KMS-11 (cell line): ENCODE measurements at regions not wholly inside any gene's neighbourhood (a gene's known extent, or its start where the extent isn't known, plus 50 kb on each side); places are given as distances from the start of the nearest gene placed in this dataset.

Experiments used
- H2AFZ ChIP-seq: fragments of 200-600 bp; sonication (generic); 2 replicates; pipeline ENCODE4 v1.6.1; 2016; ENCODE audit warnings: antibody characterized with exemption, mixed run types, low read depth
- H3K27ac ChIP-seq: fragments of 200-600 bp; sonication (generic); 2 replicates; pipeline ENCODE4 v1.6.1; 2016; ENCODE audit warnings: mild to moderate bottlenecking, mixed run types
- H3K27me3 ChIP-seq: fragments of 200-600 bp; sonication (generic); 2 replicates; pipeline ENCODE4 v1.6.1; 2017; ENCODE audit warnings: mild to moderate bottlenecking, low read depth, mixed run types, moderate library complexity; ENCODE audit not compliant: insufficient read depth
- H3K36me3 ChIP-seq: fragments of 200-600 bp; sonication (generic); 2 replicates; pipeline ENCODE4 v1.6.1; 2017; ENCODE audit warnings: mild to moderate bottlenecking, mixed run types; ENCODE audit not compliant: insufficient read depth
- H3K4me1 ChIP-seq: fragments of 200-600 bp; sonication (generic); 2 replicates; pipeline ENCODE4 v1.6.1; 2016; ENCODE audit warnings: mild to moderate bottlenecking, low read depth, mixed run types; ENCODE audit not compliant: poor library complexity, severe bottlenecking
- H3K4me2 ChIP-seq: fragments of 200-600 bp; sonication (generic); 2 replicates; pipeline ENCODE4 v1.7.0; 2016; ENCODE audit warnings: mild to moderate bottlenecking, mixed run types
- H3K4me3 ChIP-seq: fragments of 200-600 bp; sonication (generic); IDR thresholded peaks from 2 replicates; pipeline ENCODE4 v1.6.1; 2017; ENCODE audit warnings: low read depth, low read length, mixed read lengths; ENCODE audit not compliant: insufficient read depth
- H3K79me2 ChIP-seq: fragments of 200-600 bp; sonication (generic); 2 replicates; pipeline ENCODE4 v1.6.1; 2016; ENCODE audit warnings: low read depth, mixed run types; ENCODE audit not compliant: insufficient read depth
- H3K9ac ChIP-seq: fragments of 200-600 bp; sonication (generic); 2 replicates; pipeline ENCODE4 v1.6.1; 2016; ENCODE audit warnings: mild to moderate bottlenecking, mixed run types
- H4K20me1 ChIP-seq: fragments of 200-600 bp; sonication (generic); 2 replicates; pipeline ENCODE4 v1.6.1; 2016; ENCODE audit warnings: mild to moderate bottlenecking, mixed run types; ENCODE audit not compliant: insufficient read depth
- TF ChIP-seq, protein P1 (sequence below): fragments of 200-600 bp; sonication (generic); conservative IDR thresholded peaks from 2 replicates; pipeline ENCODE4 v1.6.1; 2017; ENCODE audit warnings: low read depth, mild to moderate bottlenecking, antibody characterized with exemption, low read length, moderate library complexity, mixed read lengths

DNA sequence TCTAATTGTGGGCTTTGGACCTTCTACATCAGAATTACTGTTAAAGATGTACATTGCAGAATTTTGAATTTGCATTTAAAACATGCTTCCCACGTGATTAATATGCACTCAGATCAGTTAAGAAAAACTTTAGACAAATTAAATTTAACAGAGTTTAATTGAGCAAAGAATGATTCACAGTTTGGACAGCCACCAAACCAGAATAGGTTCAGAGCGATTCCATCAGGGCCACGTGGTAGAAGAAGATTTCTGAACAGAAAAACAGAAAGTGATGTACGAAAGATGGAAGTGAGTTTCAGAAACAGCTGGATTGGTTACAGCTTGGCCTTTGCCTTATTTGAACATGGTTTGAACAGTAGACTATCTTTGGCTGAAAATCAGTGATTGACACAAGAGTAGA is 704.2 kb upstream of the MAP3K7 start:
- Histone ChIP-seq H3K4me3 (no peak overlapping the region), H3K4me2 (no peak overlapping the region), H3K36me3 (no peaks in the 10 kb centered on the region), H3K79me2 (no peaks in the 10 kb centered on the region), H4K20me1 (no peaks in the 10 kb centered on the region), H3K27me3 (no peaks in the 10 kb centered on the region), H3K9ac (no peak overlapping the region), H3K27ac (no peak overlapping the region), H2AFZ (no peak overlapping the region), H3K4me1 (no peaks in the 10 kb centered on the region)
- TF ChIP-seq, protein P1, sequence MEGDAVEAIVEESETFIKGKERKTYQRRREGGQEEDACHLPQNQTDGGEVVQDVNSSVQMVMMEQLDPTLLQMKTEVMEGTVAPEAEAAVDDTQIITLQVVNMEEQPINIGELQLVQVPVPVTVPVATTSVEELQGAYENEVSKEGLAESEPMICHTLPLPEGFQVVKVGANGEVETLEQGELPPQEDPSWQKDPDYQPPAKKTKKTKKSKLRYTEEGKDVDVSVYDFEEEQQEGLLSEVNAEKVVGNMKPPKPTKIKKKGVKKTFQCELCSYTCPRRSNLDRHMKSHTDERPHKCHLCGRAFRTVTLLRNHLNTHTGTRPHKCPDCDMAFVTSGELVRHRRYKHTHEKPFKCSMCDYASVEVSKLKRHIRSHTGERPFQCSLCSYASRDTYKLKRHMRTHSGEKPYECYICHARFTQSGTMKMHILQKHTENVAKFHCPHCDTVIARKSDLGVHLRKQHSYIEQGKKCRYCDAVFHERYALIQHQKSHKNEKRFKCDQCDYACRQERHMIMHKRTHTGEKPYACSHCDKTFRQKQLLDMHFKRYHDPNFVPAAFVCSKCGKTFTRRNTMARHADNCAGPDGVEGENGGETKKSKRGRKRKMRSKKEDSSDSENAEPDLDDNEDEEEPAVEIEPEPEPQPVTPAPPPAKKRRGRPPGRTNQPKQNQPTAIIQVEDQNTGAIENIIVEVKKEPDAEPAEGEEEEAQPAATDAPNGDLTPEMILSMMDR: no peak

DNA sequence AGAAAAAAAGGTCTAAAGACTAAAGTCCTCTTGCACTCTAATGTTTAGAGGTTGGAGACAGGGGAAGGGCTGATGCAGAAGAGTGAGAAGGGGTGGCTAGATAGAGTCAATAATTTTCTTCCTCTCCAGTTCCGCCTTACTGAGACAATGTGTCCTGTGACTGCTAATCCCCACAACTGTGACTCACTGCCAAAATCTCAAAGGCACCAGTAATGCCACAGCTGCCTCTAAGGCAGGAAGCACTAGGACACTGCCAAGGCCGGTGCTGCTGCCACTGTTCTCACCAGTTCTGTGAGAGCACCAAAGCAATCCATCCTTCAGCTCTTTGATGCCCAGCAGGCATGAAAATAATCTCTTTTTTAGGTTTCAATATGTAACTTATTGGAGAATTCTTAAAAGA is 701.9 kb upstream of the MAP3K7 start:
- Histone ChIP-seq H3K27ac (no peak overlapping the region), H3K4me2 (no peak overlapping the region), H3K36me3 (no peaks in the 10 kb centered on the region), H3K27me3 (no peaks in the 10 kb centered on the region), H4K20me1 (no peaks in the 10 kb centered on the region), H3K4me1 (no peaks in the 10 kb centered on the region), H3K4me3 (no peak overlapping the region), H2AFZ (no peak overlapping the region), H3K9ac (no peak overlapping the region), H3K79me2 (no peaks in the 10 kb centered on the region)
- TF ChIP-seq, protein P1: no peak

DNA sequence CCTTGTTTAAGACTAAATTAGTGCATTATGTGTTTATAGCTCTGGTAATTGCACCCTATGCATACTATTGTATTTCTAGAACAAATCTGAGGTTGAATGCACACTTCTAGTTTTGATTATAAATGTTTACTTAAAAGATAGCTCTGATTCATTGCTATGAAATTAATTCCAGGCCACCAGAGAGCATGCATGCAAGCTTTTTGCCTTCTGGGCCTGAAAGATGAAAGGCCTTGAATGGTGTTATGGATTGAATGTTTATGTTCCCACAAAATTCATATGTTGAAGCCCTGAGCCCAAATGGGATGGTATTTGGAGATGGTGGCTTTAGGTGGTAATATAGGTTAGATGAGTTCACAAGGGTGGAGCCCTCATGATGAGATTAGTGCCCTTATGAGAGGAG is 695.0 kb upstream of the MAP3K7 start:
- H4K20me1 ChIP-seq: no peaks in the 10 kb centered on the region
- no peaks in the 10 kb centered on the region for H3K79me2 ChIP-seq
- TF ChIP-seq, protein P1: no peak

DNA sequence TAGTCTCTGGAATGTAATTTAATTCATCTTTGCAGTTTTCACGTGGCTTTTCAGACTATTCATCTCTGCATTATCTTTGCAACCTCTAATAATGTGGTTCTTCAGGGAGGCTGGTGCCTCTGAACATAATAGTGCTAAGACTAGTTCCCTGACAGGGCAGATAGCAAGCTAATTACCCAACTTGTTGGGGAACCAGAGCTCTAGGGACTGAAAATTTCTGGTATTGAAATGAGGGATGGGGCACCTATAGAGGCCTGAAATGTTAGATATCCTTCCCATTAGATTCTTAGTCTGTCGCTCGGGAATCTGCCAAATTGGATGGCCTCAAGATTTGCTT is 693.6 kb upstream of the MAP3K7 start:
- Histone ChIP-seq H4K20me1 (no peaks in the 10 kb centered on the region), H3K9ac (no peak overlapping the region), H3K4me3 (no peak overlapping the region), H3K4me1 (no peaks in the 10 kb centered on the region), H3K79me2 (no peaks in the 10 kb centered on the region), H2AFZ (no peak overlapping the region), H3K4me2 (no peak overlapping the region), H3K27me3 (no peaks in the 10 kb centered on the region), H3K27ac (no peak overlapping the region), H3K36me3 (no peaks in the 10 kb centered on the region)
- TF ChIP-seq, protein P1: no peak

More for the DNA sequence above, 695.0 kb upstream of the MAP3K7 start:
- Histone ChIP-seq H3K27ac (no peak overlapping the region), H3K4me2 (no peak overlapping the region), H3K4me1 (no peaks in the 10 kb centered on the region), H2AFZ (no peak overlapping the region), H3K9ac (no peak overlapping the region), H3K27me3 (no peaks in the 10 kb centered on the region), H3K36me3 (no peaks in the 10 kb centered on the region), H3K4me3 (no peak overlapping the region)
